GM12892 (cell line): ENCODE measurements at regions not wholly inside any gene's neighbourhood (a gene's known extent, or its start where the extent isn't known, plus 50 kb on each side); places are given as distances from the start of the nearest gene placed in this dataset.

ENCODE experiments used
- POLR2A ChIP-seq: IDR thresholded peaks from 2 replicates; pipeline ENCODE4 v1.6.1; 2011; ENCODE audit warnings: low read depth, low read length, control low read depth
- POLR2AphosphoS5 ChIP-seq: IDR thresholded peaks from 2 replicates; pipeline ENCODE4 v1.6.1; 2011; ENCODE audit warnings: low read depth, low read length, control low read depth

DNA sequence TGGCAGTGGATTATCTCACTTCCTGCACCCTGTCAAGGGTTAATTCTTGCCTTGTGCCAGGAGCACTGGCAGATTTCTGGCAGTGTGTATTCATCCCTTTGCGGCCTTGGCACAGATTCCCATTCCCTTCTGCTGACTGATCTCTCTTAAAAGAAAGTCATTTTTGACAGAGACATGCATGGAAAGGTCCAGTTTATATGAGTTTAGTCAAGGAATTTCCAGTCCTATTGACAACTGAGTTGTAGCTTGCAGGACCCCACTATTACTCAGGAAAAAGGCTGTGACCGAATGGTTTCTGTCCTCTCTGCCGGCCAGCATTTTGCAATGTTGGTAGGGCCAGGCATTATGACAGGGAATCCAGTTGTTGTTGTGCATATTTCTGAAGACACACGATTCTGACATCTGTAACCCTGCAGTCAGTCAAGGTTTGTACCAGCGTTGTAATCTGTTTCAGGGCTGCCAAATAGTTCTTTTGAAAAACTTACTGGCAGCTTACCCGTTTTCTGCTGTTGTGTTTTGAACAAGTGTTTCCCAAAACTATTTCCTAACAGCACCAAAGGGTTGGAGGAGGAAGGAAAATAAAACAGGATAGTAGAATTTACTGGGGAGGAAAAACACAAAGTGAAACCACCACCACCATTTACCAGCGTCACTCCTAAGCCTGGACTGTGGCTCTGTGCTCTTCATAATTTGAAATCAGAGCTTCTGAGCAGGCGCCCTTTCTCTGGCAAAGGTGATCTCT lies 243.4 kb upstream of the KLF4 start:
- TF ChIP-seq POLR2AphosphoS5 = no peak
- TF ChIP-seq POLR2A = no peak
